ENCODE measurements at regions not wholly inside any gene's neighbourhood (a gene's known extent, or its start where the extent isn't known, plus 50 kb on each side); places are given as distances from the start of the nearest gene placed in this dataset.
A peak's percentile ranks its signal among the peaks of the same experiment; 100 is the strongest.

- DNase-seq (no peak), ATAC-seq (peak; percentile 88 to 94 (median 92))
- no peak overlapping the region for H3K4me3 ChIP-seq
- no peaks in the 10 kb centered on the region for H3K9me3 ChIP-seq
- H3K36me3 ChIP-seq, result no peaks in the 10 kb centered on the region
- TF ChIP-seq POLR2A (IDR thresholded peaks at IDR 0.05) (no peak), CTCF (IDR thresholded peaks at IDR 0.05) (no peak)
- H3K27me3 ChIP-seq, result no peaks in the 10 kb centered on the region
- WGBS (ENCODE audit: insufficient coverage, low coverage, low lambda C conversion rate, missing lambda C conversion rate), result 28% methylated on average over 8 of the region's 8 CpGs
- no peak overlapping the region for H3K27ac ChIP-seq
- peaks cover 0 to 15% (median 5%) of the 10 kb centered on the region in 4 donors for H3K4me1 ChIP-seq
- intact Hi-C loops (cut with DNase I), result no loop called here
Measured at GRCh38 chr4:74654230-74654681, 140.1 kb downstream of the BTC start.

- Histone ChIP-seq H3K4me3 (no peak overlapping the region), H3K9me3 (no peaks in the 10 kb centered on the region), H3K4me1 (peaks cover 0 to 15% (median 5%) of the 10 kb centered on the region in 4 donors), H3K27ac (no peak overlapping the region), H3K36me3 (no peaks in the 10 kb centered on the region), H3K27me3 (no peaks in the 10 kb centered on the region)
- no peak for TF ChIP-seq CTCF (IDR thresholded peaks at IDR 0.05)
- TF ChIP-seq POLR2A (IDR thresholded peaks at IDR 0.05), result no peak
- no peak for ATAC-seq
- intact Hi-C loops (cut with DNase I), result no loop called here
- DNase-seq, result no peak
- whole genome bisulfite sequencing (ENCODE audit: insufficient coverage, low coverage, low lambda C conversion rate, missing lambda C conversion rate), result 92% methylated on average over 1 of the region's 1 CpG
Measured at GRCh38 chr4:74656596-74656995, 137.7 kb downstream of the BTC start.

- 92% methylated on average over 1 of the region's 1 CpG for WGBS (ENCODE audit: insufficient coverage, low coverage, low lambda C conversion rate, missing lambda C conversion rate)
- Histone ChIP-seq H3K4me3 (no peak overlapping the region), H3K27me3 (no peaks in the 10 kb centered on the region), H3K9me3 (no peaks in the 10 kb centered on the region), H3K27ac (no peak overlapping the region), H3K4me1 (peaks cover 0 to 15% (median 5%) of the 10 kb centered on the region in 4 donors), H3K36me3 (no peaks in the 10 kb centered on the region)
- no peak for TF ChIP-seq CTCF (IDR thresholded peaks at IDR 0.05)
- TF ChIP-seq POLR2A (IDR thresholded peaks at IDR 0.05), result no peak
- DNase-seq (no peak), ATAC-seq (no peak)
- intact Hi-C loops (cut with DNase I), result no loop called here
Measured at GRCh38 chr4:74658116-74658515, 136.2 kb downstream of the BTC start.

DNA sequence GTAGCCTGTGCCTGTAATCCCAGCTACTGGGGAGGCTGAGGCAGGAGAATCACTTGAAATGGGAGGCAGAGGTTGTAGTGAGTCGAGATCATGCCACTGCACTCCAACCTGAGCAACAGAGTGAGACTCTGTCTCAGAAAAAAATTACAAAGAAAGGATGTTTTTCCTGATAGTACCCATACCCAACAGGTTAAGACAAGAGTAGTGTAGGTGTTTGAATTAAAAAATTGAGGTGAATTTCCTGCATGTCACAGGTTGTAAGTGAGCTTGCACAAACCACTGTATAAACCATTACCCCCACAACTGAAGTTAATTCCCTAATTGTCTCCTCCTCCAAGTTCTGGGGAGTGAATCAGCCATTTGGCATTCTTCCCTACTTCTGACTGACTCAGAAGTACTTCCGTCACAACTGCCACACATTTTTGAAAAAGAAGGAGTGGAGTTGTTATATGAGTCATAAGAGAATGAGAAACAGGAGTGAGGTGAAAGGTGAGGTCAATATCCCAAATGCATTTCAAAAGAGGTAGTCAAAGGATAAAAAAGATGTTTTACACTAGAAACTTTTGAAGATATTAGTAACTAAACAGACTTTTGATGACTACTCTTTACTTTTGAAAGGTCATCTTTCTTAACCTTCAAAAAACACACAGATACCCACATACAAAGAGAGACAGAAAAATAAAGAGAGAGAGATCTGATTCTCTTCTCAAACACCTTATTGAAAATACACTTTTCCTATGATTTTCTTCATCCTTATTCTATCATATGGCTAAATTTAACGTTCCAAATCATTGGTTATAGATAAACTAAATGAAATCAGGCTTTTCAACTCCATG is 134.5 kb downstream of the BTC start:
- WGBS (ENCODE audit: insufficient coverage, low coverage, low lambda C conversion rate, missing lambda C conversion rate), result 43% methylated on average over 3 of the region's 3 CpGs
- Histone ChIP-seq H3K36me3 (no peaks in the 10 kb centered on the region), H3K4me3 (no peak overlapping the region), H3K27me3 (no peaks in the 10 kb centered on the region), H3K9me3 (no peaks in the 10 kb centered on the region), H3K27ac (no peak overlapping the region), H3K4me1 (peaks cover 0 to 1% (median 0%) of the 10 kb centered on the region in 4 donors)
- ATAC-seq (peak in 2 of 4 donors; percentile 42 to 94), DNase-seq (no peak)
- no peak for TF ChIP-seq CTCF (IDR thresholded peaks at IDR 0.05)
- no peak for TF ChIP-seq POLR2A (IDR thresholded peaks at IDR 0.05)
- intact Hi-C loops (cut with DNase I), result no loop called here
